Endodermal cell (in vitro differentiated cells): ENCODE measurements at regions not wholly inside any gene's neighbourhood (a gene's known extent, or its start where the extent isn't known, plus 50 kb on each side); places are given as distances from the start of the nearest gene placed in this dataset.

ENCODE experiments used
- DNase-seq: peaks from one replicate; pipeline ENCODE4 v3.0.0-alpha.2; 2017
- H3K27ac ChIP-seq: 2 replicates; pipeline ENCODE4 v1.5.1; 2013; ENCODE audit warnings: mild to moderate bottlenecking, low read depth, low read length, moderate library complexity
- H3K27me3 ChIP-seq: 2 replicates; pipeline ENCODE4 v1.6.1; 2013; ENCODE audit warnings: mild to moderate bottlenecking, low read length, moderate library complexity; ENCODE audit not compliant: insufficient read depth, control insufficient read depth, poor library complexity, severe bottlenecking
- H3K36me3 ChIP-seq: 2 replicates; pipeline ENCODE4 v1.7.0; 2013; ENCODE audit warnings: mild to moderate bottlenecking, low read length, moderate library complexity; ENCODE audit not compliant: control insufficient read depth, insufficient read depth
- H3K4me1 ChIP-seq: one replicate; pipeline ENCODE4 v1.7.0; 2013; ENCODE audit warnings: low read length; ENCODE audit not compliant: control insufficient read depth, insufficient read depth
- H3K4me3 ChIP-seq: 2 replicates; pipeline ENCODE4 v1.5.1; 2013; ENCODE audit warnings: mild to moderate bottlenecking, low read length, moderate library complexity
- H3K9ac ChIP-seq: 2 replicates; pipeline ENCODE4 v1.6.1; 2013; ENCODE audit warnings: mild to moderate bottlenecking, low read length, moderate library complexity; ENCODE audit not compliant: poor library complexity, severe bottlenecking; ENCODE audit errors: extremely low read depth
- H3K9me3 ChIP-seq: 2 replicates; pipeline ENCODE4 v1.6.1; 2013; ENCODE audit warnings: mild to moderate bottlenecking, low read length, moderate library complexity; ENCODE audit not compliant: control insufficient read depth
- H3K27ac Mint-ChIP-seq: 2 replicates; pipeline ENCODE4 v1.8.0; 2020; ENCODE audit warnings: mixed read lengths
- H3K27me3 Mint-ChIP-seq: 2 replicates; pipeline ENCODE4 v1.8.0; 2021; ENCODE audit warnings: mild to moderate bottlenecking, mixed read lengths; ENCODE audit not compliant: insufficient read depth
- H3K36me3 Mint-ChIP-seq: 2 replicates; pipeline ENCODE4 v1.8.0; 2020; ENCODE audit warnings: low read depth, mixed read lengths
- H3K4me1 Mint-ChIP-seq: 2 replicates; pipeline ENCODE4 v1.8.0; 2020; ENCODE audit warnings: mixed read lengths
- H3K4me3 Mint-ChIP-seq: 2 replicates; pipeline ENCODE4 v1.8.0; 2020; ENCODE audit warnings: mild to moderate bottlenecking, moderate library complexity, mixed read lengths
- H3K9me3 Mint-ChIP-seq: 2 replicates; pipeline ENCODE4 v1.8.0; 2020; ENCODE audit warnings: mild to moderate bottlenecking, mixed read lengths
- WGBS, 2 experiments: methylation state at CpG; one replicate each; pipeline versions ENCODE4 v1.1.5 to v1.1.7; 2013; ENCODE audit warnings: missing lambda C conversion rate in 2 of 2, mixed read lengths in 1 of 2; ENCODE audit not compliant: insufficient coverage in 1 of 2, insufficient read length in 1 of 2; 5-methylcytosine and 5-hydroxymethylcytosine counted together
- TF ChIP-seq, protein P1 (sequence below): fragments of 200-600 bp; sonication (generic); conservative IDR thresholded peaks from 2 replicates; pipeline ENCODE4 v1.5.0; 2021; ENCODE audit warnings: antibody characterized with exemption, mild to moderate bottlenecking

DNA sequence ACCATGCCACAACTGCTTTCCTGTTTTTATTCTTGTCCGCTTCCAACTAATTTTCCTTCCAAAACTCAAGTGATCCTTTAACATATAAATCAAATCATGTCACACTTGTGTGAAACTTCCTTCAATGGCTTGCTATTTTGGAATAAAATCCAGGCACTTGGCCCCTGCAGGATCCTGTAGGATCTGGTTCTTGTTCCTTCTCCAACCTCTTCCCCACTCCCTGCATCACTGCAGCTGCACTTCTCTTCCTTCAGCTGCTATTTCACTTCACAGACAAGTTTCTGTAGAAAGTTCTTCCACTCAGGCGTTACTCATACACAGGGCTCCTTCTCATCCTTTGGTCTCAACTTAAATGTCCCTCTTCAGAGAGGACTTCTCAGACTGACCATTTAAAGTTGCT, 239.7 kb upstream of the BTG1 start:
- peaks cover 5% of the 10 kb centered on the region for H3K4me1 ChIP-seq
- no peaks in the 10 kb centered on the region for H3K27me3 ChIP-seq
- DNase-seq = no peak
- peaks cover 8% of the 10 kb centered on the region for H3K4me1 Mint-ChIP-seq
- H3K36me3 ChIP-seq = no peaks in the 10 kb centered on the region
- WGBS, 2 experiments = 88 to 100% methylated on average over 2 of the region's 2 CpGs
- no peak overlapping the region for H3K27ac ChIP-seq
- no peak overlapping the region for H3K9ac ChIP-seq
- H3K4me3 Mint-ChIP-seq = no peak overlapping the region
- no peaks in the 10 kb centered on the region for H3K9me3 ChIP-seq
- peaks cover 3% of the 10 kb centered on the region for H3K9me3 Mint-ChIP-seq
- no peaks in the 10 kb centered on the region for H3K27me3 Mint-ChIP-seq
- H3K36me3 Mint-ChIP-seq = no peaks in the 10 kb centered on the region
- H3K27ac Mint-ChIP-seq = no peak overlapping the region
- TF ChIP-seq, protein P1, sequence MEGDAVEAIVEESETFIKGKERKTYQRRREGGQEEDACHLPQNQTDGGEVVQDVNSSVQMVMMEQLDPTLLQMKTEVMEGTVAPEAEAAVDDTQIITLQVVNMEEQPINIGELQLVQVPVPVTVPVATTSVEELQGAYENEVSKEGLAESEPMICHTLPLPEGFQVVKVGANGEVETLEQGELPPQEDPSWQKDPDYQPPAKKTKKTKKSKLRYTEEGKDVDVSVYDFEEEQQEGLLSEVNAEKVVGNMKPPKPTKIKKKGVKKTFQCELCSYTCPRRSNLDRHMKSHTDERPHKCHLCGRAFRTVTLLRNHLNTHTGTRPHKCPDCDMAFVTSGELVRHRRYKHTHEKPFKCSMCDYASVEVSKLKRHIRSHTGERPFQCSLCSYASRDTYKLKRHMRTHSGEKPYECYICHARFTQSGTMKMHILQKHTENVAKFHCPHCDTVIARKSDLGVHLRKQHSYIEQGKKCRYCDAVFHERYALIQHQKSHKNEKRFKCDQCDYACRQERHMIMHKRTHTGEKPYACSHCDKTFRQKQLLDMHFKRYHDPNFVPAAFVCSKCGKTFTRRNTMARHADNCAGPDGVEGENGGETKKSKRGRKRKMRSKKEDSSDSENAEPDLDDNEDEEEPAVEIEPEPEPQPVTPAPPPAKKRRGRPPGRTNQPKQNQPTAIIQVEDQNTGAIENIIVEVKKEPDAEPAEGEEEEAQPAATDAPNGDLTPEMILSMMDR = no peak
- H3K4me3 ChIP-seq = no peak overlapping the region

DNA sequence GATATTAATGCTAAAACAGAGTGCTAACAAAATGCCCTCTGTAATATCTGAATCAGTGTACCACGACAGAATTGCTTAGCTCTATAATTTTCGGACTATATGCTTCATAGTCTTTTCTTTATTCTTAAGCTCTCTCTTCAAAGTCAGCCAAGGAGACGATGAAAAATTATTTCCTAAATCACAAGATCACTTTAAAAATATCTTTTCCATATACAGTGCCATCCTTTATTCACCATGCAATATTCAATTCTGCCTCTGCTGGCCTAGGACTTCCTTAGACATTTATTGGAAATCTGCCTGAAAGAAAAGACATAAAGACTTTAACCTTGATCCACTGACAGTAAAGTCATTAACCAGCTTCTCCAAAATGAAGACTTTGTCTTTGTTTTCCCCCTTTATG, 238.9 kb upstream of the BTG1 start:
- H3K36me3 ChIP-seq = no peaks in the 10 kb centered on the region
- H3K27me3 ChIP-seq = no peaks in the 10 kb centered on the region
- Mint-ChIP-seq H3K9me3 (peaks cover 3% of the 10 kb centered on the region), H3K27ac (no peak overlapping the region), H3K4me1 (peaks cover 8% of the 10 kb centered on the region), H3K4me3 (no peak overlapping the region), H3K27me3 (no peaks in the 10 kb centered on the region), H3K36me3 (no peaks in the 10 kb centered on the region)
- H3K27ac ChIP-seq = no peak overlapping the region
- no peaks in the 10 kb centered on the region for H3K9me3 ChIP-seq
- peaks cover 5% of the 10 kb centered on the region for H3K4me1 ChIP-seq
- TF ChIP-seq, protein P1 = no peak
- no peak overlapping the region for H3K9ac ChIP-seq
- 78 to 79% methylated on average over 2 to 3 of the region's 3 CpGs for WGBS, 2 experiments
- DNase-seq = no peak
- no peak overlapping the region for H3K4me3 ChIP-seq

DNA sequence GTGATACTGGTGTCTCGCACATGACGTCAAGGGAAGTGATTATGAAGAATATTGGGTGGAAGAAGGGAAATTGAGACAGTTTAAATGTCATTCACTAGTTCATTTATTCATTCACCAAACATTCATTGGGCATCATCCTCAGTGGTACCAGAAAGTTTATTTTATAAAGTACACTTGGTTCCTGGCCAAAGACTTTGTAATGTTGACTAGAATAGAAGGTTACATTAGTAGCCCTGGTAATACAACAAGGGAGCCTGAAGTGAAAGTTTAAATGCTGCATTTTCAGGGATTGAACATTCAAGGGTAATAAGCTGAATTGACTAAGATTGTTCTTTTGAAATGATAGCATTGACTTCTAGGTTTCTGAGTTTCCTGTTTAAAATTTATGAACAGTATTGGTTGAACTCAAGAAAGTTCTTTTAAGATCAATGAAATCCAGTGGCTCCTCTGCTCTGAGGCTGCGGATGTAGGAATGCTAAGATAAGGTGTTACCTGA, 236.8 kb upstream of the BTG1 start:
- Histone ChIP-seq H3K27ac (no peak overlapping the region), H3K9ac (no peak overlapping the region), H3K4me1 (no peaks in the 10 kb centered on the region), H3K4me3 (no peak overlapping the region), H3K27me3 (no peaks in the 10 kb centered on the region), H3K36me3 (no peaks in the 10 kb centered on the region), H3K9me3 (no peaks in the 10 kb centered on the region)
- TF ChIP-seq, protein P1 = no peak
- Mint-ChIP-seq H3K4me3 (no peak overlapping the region), H3K9me3 (peaks cover 3% of the 10 kb centered on the region), H3K27ac (no peak overlapping the region), H3K27me3 (no peaks in the 10 kb centered on the region), H3K36me3 (no peaks in the 10 kb centered on the region), H3K4me1 (no peaks in the 10 kb centered on the region)
- DNase-seq = no peak
- 89% methylated on average over 1 of the region's 3 CpGs; no CpG with 5 or more reads in 1 of the 2 experiments for WGBS, 2 experiments
